Coronary artery (tissue), 2 donors: ENCODE measurements at regions not wholly inside any gene's neighbourhood (a gene's known extent, or its start where the extent isn't known, plus 50 kb on each side); places are given as distances from the start of the nearest gene placed in this dataset.

ENCODE experiments used
- DNase-seq: peaks from one replicate; pipeline ENCODE4 v3.0.0-alpha.2; 2017; ENCODE audit warnings: low spot score
- H3K27ac ChIP-seq, 2 donors: fragments of 200-600 bp; sonication (generic); one replicate each; pipeline ENCODE4 v1.5.1; 2016 to 2019
- H3K4me3 ChIP-seq: fragments of 200-600 bp; sonication (generic); 2 replicates; pipeline ENCODE4 v1.5.1; 2016; ENCODE audit warnings: mild to moderate bottlenecking, moderate library complexity
- CTCF ChIP-seq: fragments of 200-600 bp; sonication (generic); IDR thresholded peaks from one replicate; pipeline ENCODE4 v1.5.1; 2019; ENCODE audit warnings: antibody characterized with exemption

- Histone ChIP-seq H3K27ac (no peak overlapping the region), H3K4me3 (no peak overlapping the region)
- DNase-seq = no peak
- TF ChIP-seq CTCF = no peak
These were observed 142.3 kb upstream of the STT3B start for GRCh38 chr3:31390466-31390865.

GRCh38 chr3:31391150-31391549 is 141.6 kb upstream of the STT3B start:
- Histone ChIP-seq H3K27ac (no peak overlapping the region), H3K4me3 (no peak overlapping the region)
- TF ChIP-seq CTCF = no peak
- DNase-seq = no peak

- Histone ChIP-seq H3K27ac (no peak overlapping the region), H3K4me3 (no peak overlapping the region)
- DNase-seq = no peak
- no peak for TF ChIP-seq CTCF
These were observed 140.2 kb upstream of the STT3B start for GRCh38 chr3:31392568-31392967.

GRCh38 chr3:31399271-31399670 is 133.5 kb upstream of the STT3B start:
- TF ChIP-seq CTCF = no peak

GRCh38 chr3:31402117-31402516 is 130.6 kb upstream of the STT3B start:
- Histone ChIP-seq H3K4me3 (no peak overlapping the region), H3K27ac (no peak overlapping the region)
- no peak for DNase-seq
- TF ChIP-seq CTCF = no peak

More at GRCh38 chr3:31399271-31399670, 133.5 kb upstream of the STT3B start:
- no peak for DNase-seq
- Histone ChIP-seq H3K4me3 (no peak overlapping the region), H3K27ac (no peak overlapping the region)

- Histone ChIP-seq H3K4me3 (no peak overlapping the region), H3K27ac (no peak overlapping the region)
- no peak for TF ChIP-seq CTCF
- DNase-seq = no peak
These were observed 129.5 kb upstream of the STT3B start for GRCh38 chr3:31403197-31403596.

- H3K4me3 ChIP-seq = no peak overlapping the region
- no peak overlapping the region for H3K27ac ChIP-seq
- TF ChIP-seq CTCF = no peak
- DNase-seq = no peak
These were observed 127.9 kb upstream of the STT3B start for GRCh38 chr3:31404871-31405270.
